ACC112 (cell line): ENCODE measurements at regions not wholly inside any gene's neighbourhood (a gene's known extent, or its start where the extent isn't known, plus 50 kb on each side); places are given as distances from the start of the nearest gene placed in this dataset.

Experiments used
- H2AFZ ChIP-seq: fragments of 200-600 bp; sonication (generic); one replicate; pipeline ENCODE4 v1.6.0; 2017; ENCODE audit warnings: antibody characterized with exemption, low read length; ENCODE audit not compliant: unreplicated experiment
- H3K27ac ChIP-seq: fragments of 200-600 bp; sonication (generic); 2 replicates; pipeline ENCODE4 v1.5.1; 2014; ENCODE audit warnings: low read depth, mild to moderate bottlenecking, antibody characterized with exemption, low read length, moderate library complexity
- H3K27me3 ChIP-seq: fragments of 200-600 bp; sonication (generic); 2 replicates; pipeline ENCODE4 v1.6.1; 2014; ENCODE audit warnings: mild to moderate bottlenecking, antibody characterized with exemption, low read length, moderate library complexity, mixed read lengths; ENCODE audit not compliant: insufficient read depth
- H3K36me3 ChIP-seq: fragments of 200-600 bp; sonication (generic); 2 replicates; pipeline ENCODE4 v1.6.1; 2016; ENCODE audit warnings: mild to moderate bottlenecking, antibody characterized with exemption, low read length, moderate library complexity, mixed read lengths; ENCODE audit not compliant: insufficient read depth
- H3K4me1 ChIP-seq: fragments of 200-600 bp; sonication (generic); one replicate; pipeline ENCODE4 v1.6.1; 2016; ENCODE audit warnings: low read length, mixed read lengths; ENCODE audit not compliant: insufficient read depth, unreplicated experiment, control insufficient read depth
- H3K4me3 ChIP-seq: fragments of 200-600 bp; sonication (generic); 2 replicates; pipeline ENCODE4 v1.5.1; 2014; ENCODE audit warnings: mild to moderate bottlenecking, low read depth, low read length
- H3K79me2 ChIP-seq: fragments of 200-600 bp; sonication (generic); one replicate; pipeline ENCODE4 v1.6.0; 2016; ENCODE audit warnings: low read length; ENCODE audit not compliant: control insufficient read depth, unreplicated experiment, insufficient read depth

GRCh38 chr11:97989121-97989520 lies 1031.6 kb upstream of the CNTN5 start:
- Histone ChIP-seq H3K4me1 (no peaks in the 10 kb centered on the region), H3K36me3 (no peaks in the 10 kb centered on the region), H3K79me2 (no peaks in the 10 kb centered on the region), H3K27ac (no peak overlapping the region), H2AFZ (no peak overlapping the region), H3K27me3 (no peaks in the 10 kb centered on the region), H3K4me3 (no peak overlapping the region)

- no peak overlapping the region for H2AFZ ChIP-seq
Measured at GRCh38 chr11:97990162-97990920, 1030.4 kb upstream of the CNTN5 start.

GRCh38 chr11:97993562-97993961 lies 1027.2 kb upstream of the CNTN5 start:
- Histone ChIP-seq H3K79me2 (no peaks in the 10 kb centered on the region), H3K27me3 (no peaks in the 10 kb centered on the region), H3K4me1 (no peaks in the 10 kb centered on the region), H3K36me3 (no peaks in the 10 kb centered on the region), H2AFZ (no peak overlapping the region), H3K4me3 (no peak overlapping the region), H3K27ac (no peak overlapping the region)

More at GRCh38 chr11:97990162-97990920, 1030.4 kb upstream of the CNTN5 start:
- Histone ChIP-seq H3K27ac (no peak overlapping the region), H3K27me3 (no peaks in the 10 kb centered on the region), H3K79me2 (no peaks in the 10 kb centered on the region), H3K4me1 (no peaks in the 10 kb centered on the region), H3K4me3 (no peak overlapping the region), H3K36me3 (no peaks in the 10 kb centered on the region)

- Histone ChIP-seq H3K27me3 (no peaks in the 10 kb centered on the region), H3K27ac (no peak overlapping the region), H2AFZ (no peak overlapping the region), H3K79me2 (no peaks in the 10 kb centered on the region), H3K4me3 (no peak overlapping the region), H3K4me1 (no peaks in the 10 kb centered on the region), H3K36me3 (no peaks in the 10 kb centered on the region)
Measured at GRCh38 chr11:97995874-97996273, 1024.9 kb upstream of the CNTN5 start.

DNA sequence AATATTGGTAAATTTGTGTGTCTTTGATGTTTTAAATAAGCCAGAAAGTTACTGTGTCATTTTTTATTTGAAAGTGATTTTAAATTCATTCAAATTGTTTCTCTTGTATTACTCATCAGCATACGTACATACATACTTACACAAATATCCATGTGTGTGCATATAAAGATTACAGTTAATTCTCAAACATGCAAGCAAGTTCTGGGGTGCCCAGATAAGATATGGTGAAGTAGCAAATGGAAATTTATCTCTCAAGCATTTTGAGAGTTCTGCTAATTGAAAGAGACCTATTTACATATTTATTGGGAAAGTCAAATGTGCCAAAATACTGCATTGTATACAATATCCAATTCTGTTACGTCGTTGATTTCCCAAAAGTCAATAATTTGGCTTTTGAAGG lies 1024.0 kb upstream of the CNTN5 start:
- Histone ChIP-seq H3K4me3 (no peak overlapping the region), H3K79me2 (no peaks in the 10 kb centered on the region), H3K27me3 (no peaks in the 10 kb centered on the region), H3K36me3 (no peaks in the 10 kb centered on the region), H3K27ac (no peak overlapping the region), H3K4me1 (no peaks in the 10 kb centered on the region), H2AFZ (no peak overlapping the region)

DNA sequence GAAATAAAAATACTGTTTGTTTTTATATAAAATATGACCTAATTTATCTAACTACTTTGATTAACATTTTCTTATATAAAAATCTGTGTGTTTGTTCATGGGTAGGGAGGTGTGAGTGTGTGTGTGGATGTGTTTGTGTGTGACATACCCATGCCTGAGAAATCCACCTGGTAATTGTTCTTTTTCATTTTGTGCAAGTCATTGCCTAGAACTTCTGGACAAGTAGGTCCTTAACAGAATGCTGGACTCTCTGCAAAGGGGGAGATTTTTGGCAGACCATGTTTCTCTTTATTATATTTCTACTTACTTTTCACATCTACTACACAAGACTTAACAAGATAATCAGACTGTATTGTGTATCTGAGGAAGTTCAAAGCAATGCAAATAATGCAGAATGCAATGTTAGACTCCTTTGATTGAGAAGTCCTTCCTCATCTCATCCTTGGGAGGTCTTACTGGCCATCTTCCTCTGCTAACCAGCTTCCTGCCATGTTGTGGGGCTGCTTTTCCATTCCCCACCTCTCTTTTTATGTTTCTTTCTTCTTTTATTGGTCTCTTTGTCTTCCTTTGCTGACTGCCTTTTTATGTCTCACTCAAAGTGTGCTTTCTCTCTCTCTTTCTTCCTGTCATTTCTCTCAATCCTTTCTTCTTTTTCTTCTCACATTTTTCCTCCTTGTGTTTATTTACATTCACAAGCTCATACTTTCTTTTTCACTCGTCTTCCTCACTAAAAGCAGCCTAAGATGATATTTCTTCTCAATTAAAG lies 1017.0 kb upstream of the CNTN5 start:
- Histone ChIP-seq H3K4me3 (peak overlapping the region; percentile 51), H3K27me3 (no peaks in the 10 kb centered on the region), H2AFZ (peak overlapping the region; percentile 78), H3K79me2 (no peaks in the 10 kb centered on the region), H3K4me1 (no peaks in the 10 kb centered on the region), H3K36me3 (no peaks in the 10 kb centered on the region), H3K27ac (no peak overlapping the region)

- no peaks in the 10 kb centered on the region for H3K79me2 ChIP-seq
- no peaks in the 10 kb centered on the region for H3K27me3 ChIP-seq
- no peak overlapping the region for H3K27ac ChIP-seq
- H3K4me3 ChIP-seq = no peak overlapping the region
- no peaks in the 10 kb centered on the region for H3K4me1 ChIP-seq
- H3K36me3 ChIP-seq = no peaks in the 10 kb centered on the region
- H2AFZ ChIP-seq = no peak overlapping the region
Measured at GRCh38 chr11:98007072-98007471, 1013.7 kb upstream of the CNTN5 start.

GRCh38 chr11:98027652-98028051 lies 993.1 kb upstream of the CNTN5 start:
- Histone ChIP-seq H3K4me1 (no peaks in the 10 kb centered on the region), H3K36me3 (no peaks in the 10 kb centered on the region), H3K4me3 (no peak overlapping the region), H2AFZ (no peak overlapping the region), H3K27ac (no peak overlapping the region), H3K27me3 (no peaks in the 10 kb centered on the region), H3K79me2 (no peaks in the 10 kb centered on the region)

DNA sequence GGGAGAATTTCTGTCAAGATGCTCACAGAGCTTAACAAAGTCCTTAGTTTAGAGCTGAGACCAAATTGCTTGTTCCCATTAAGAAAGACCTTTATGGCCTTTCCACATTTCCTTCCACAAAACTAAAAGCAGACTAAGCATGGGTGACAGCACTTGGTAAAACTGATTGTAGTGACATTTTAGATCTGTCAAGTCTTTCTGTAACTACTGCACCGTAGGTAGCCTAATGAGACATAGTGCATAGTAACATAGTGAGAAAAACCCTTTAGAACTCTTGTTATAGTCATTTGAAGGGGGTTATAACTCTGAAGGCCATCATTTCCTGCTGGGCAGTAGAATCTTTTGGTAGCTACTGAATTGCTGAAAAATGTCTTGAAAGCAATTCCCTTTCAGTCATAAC lies 990.9 kb upstream of the CNTN5 start:
- Histone ChIP-seq H3K27ac (no peak overlapping the region), H3K79me2 (no peaks in the 10 kb centered on the region), H3K36me3 (no peaks in the 10 kb centered on the region), H3K4me1 (no peaks in the 10 kb centered on the region), H2AFZ (no peak overlapping the region), H3K4me3 (no peak overlapping the region), H3K27me3 (no peaks in the 10 kb centered on the region)

DNA sequence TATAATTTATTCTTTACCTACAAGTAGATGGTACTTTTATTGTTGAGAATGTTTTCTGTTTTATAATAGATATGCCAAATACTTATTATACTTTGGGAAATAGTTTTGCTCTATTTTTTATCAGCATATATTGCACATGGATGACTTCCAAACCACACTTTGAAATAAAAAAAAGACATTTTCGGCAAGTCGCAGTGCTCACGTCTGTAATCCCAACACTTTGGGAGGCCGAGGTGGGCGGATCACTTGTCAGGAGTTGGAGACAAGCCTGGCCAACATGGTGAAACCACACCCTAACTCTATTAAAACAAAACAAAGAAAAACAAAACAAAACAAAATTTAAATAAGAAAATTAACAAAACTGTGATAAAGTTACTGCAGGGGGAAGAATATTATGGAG lies 983.9 kb upstream of the CNTN5 start:
- no peaks in the 10 kb centered on the region for H3K79me2 ChIP-seq
- H2AFZ ChIP-seq = peak overlapping the region; percentile 43
- H3K4me3 ChIP-seq = no peak overlapping the region
- no peaks in the 10 kb centered on the region for H3K36me3 ChIP-seq
- no peaks in the 10 kb centered on the region for H3K4me1 ChIP-seq
- no peaks in the 10 kb centered on the region for H3K27me3 ChIP-seq
- H3K27ac ChIP-seq = no peak overlapping the region
